GM12801 (cell line): ENCODE measurements at regions not wholly inside any gene's neighbourhood (a gene's known extent, or its start where the extent isn't known, plus 50 kb on each side); places are given as distances from the start of the nearest gene placed in this dataset.

Experiments
- CTCF ChIP-seq: IDR thresholded peaks from one replicate; pipeline ENCODE4 v1.5.1; 2011; ENCODE audit warnings: control low read depth; ENCODE audit not compliant: insufficient read length; ENCODE audit errors: extremely low read depth

DNA sequence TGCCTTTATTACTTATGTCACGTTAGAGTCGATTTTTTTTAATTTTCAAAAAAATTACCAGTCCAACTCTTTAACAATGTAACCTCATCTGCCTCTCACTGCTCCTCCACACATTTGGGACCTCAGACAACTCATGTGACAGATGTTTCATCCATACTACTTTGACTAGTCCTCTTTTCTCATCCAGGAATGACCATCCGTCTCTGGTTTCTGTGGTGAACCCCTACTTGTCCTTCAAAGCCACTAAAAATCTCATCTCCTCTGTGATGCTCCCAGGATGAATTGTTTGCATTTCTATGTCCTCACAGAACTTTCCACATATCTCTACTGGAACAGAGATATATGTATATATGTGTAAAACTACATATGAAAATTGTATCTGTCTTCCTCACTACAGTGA is 149.8 kb upstream of the ZNF462 start:
- no peak for TF ChIP-seq CTCF

DNA sequence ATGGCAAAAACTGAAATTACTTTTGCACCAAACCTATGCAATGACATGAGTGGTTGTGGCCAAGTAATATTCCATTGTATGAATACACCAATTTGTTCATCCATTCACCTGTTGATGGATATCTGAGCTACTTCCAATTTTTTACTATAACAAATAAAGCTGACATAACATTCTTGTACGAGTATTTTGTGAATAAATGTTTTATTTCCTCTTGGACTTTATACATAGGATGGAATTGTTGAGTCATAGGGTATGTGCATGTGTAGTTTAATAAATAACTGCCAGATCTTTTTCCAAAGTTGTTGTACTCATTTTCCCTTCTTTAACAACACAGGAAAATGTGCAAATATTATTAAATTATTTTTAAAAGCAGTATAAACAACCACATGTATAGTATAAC is 146.1 kb upstream of the ZNF462 start:
- no peak for TF ChIP-seq CTCF

DNA sequence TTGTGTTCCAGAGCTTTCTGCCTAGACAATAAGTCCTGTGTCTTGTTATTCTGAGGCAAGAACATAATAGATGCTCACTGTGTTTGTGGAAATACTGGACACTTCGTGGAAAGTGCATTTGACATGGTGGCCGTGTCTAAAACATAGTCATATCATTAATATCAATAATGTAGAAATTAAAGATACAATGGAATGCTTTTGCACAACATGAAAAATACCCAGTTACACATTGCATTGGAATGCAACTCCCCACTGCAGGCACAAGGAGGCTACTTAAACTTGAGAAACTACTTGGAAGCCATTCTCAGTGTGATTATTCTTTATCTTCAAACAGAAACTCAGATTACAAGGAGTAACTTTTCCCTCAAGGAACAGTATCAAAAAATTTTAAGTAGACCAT is 145.3 kb upstream of the ZNF462 start:
- no peak for TF ChIP-seq CTCF

- no peak for TF ChIP-seq CTCF
Measured at GRCh38 chr9:106718936-106719335, 144.0 kb upstream of the ZNF462 start.

GRCh38 chr9:106722051-106722753 is 140.8 kb upstream of the ZNF462 start:
- no peak for TF ChIP-seq CTCF

- TF ChIP-seq CTCF, result no peak
Measured at GRCh38 chr9:106723926-106724325, 139.0 kb upstream of the ZNF462 start.

- no peak for TF ChIP-seq CTCF
Measured at GRCh38 chr9:106724566-106724965, 138.4 kb upstream of the ZNF462 start.
